ENCODE measurements at regions not wholly inside any gene's neighbourhood (a gene's known extent, or its start where the extent isn't known, plus 50 kb on each side); places are given as distances from the start of the nearest gene placed in this dataset.

- Histone ChIP-seq H2BK20ac (ENCODE audit: low read depth, low read length, poor library complexity, severe bottlenecking) (no peak overlapping the region), H3K23me2 (ENCODE audit: insufficient read length, low read depth, low read length, poor library complexity, severe bottlenecking) (no peaks in the 10 kb centered on the region), H3K27me3 (ENCODE audit: insufficient read depth, low read length) (no peaks in the 10 kb centered on the region), H2BK5ac (ENCODE audit: insufficient read length, low read length) (no peak overlapping the region), H3K4me2 (ENCODE audit: insufficient read depth, insufficient read length, low read length) (no peak overlapping the region), H3K9ac (ENCODE audit: extremely low read depth, insufficient read length, low read length) (no peak overlapping the region), H3K27ac (ENCODE audit: insufficient read length, low read depth, low read length) (no peak overlapping the region), H4K20me1 (ENCODE audit: control insufficient read depth, insufficient read depth, insufficient read length) (no peaks in the 10 kb centered on the region), H4K91ac (ENCODE audit: insufficient read length, low read depth, low read length) (no peak overlapping the region), H3K4ac (ENCODE audit: low read depth, low read length) (no peak overlapping the region), H3K79me1 (ENCODE audit: insufficient read depth, low read depth, low read length, poor library complexity, severe bottlenecking) (no peaks in the 10 kb centered on the region), H3K14ac (ENCODE audit: insufficient read depth, low read length) (no peak overlapping the region), H4K8ac (replicated peaks; ENCODE audit: insufficient read length, low read depth, low read length) (no peak overlapping the region), H3K23ac (ENCODE audit: insufficient read length, low read depth, low read length) (no peak overlapping the region), H2AK5ac (ENCODE audit: insufficient read length, low read length) (no peak overlapping the region), H3T11ph (ENCODE audit: low read length) (no peak overlapping the region), H2AFZ (ENCODE audit: low read length) (no peak overlapping the region), H2BK15ac (ENCODE audit: low read depth, low read length) (no peak overlapping the region), H4K5ac (ENCODE audit: insufficient read length, low read depth, low read length) (no peak overlapping the region), H3K79me2 (ENCODE audit: insufficient read depth, low read length) (no peaks in the 10 kb centered on the region), H3K9me3 (ENCODE audit: control insufficient read depth, low read depth, low read length) (no peaks in the 10 kb centered on the region), H3K56ac (ENCODE audit: insufficient read length, low read depth, low read length) (no peak overlapping the region), H3K4me1 (ENCODE audit: insufficient read depth, low read length) (no peaks in the 10 kb centered on the region), H2BK12ac (ENCODE audit: insufficient read length, low read depth, low read length) (no peak overlapping the region), H2BK120ac (ENCODE audit: low read depth, low read length, poor library complexity, severe bottlenecking) (no peak overlapping the region), H3K18ac (ENCODE audit: insufficient read length, low read depth, low read length) (no peak overlapping the region)
- Mint-ChIP-seq H3K4me3 (no peak overlapping the region), H3K4me1 (0 out of 4 replicates have a peak, but pooled peaks cover 0 to 2% of the 10 kb centered on the region in 2 experiments), H3K36me3 (ENCODE audit: insufficient read depth in 1 of 3, low read depth in 3 of 3) (no peaks in the 10 kb centered on the region), H3K27ac (no peak overlapping the region), H3K9me3 (0 out of 5 replicates have a peak, but pooled peaks cover 0 to 2% of the 10 kb centered on the region in 2 experiments), H3K27me3 (ENCODE audit: low read depth) (no peaks in the 10 kb centered on the region)
- WGBS (ENCODE audit: extremely low coverage, insufficient read length, low lambda C conversion rate): no CpG with 5 or more reads among the region's 7 CpGs
- TF ChIP-seq CTCF (conservative IDR thresholded peaks at IDR 0.05): no peak
- DNase-seq: no peak
Observed at GRCh38 chr15:66994927-66995656, 70.3 kb upstream of the SMAD3 start.

Measured in H9 (cell line).